Ascending aorta (tissue), 2 donors: ENCODE measurements at regions not wholly inside any gene's neighbourhood (a gene's known extent, or its start where the extent isn't known, plus 50 kb on each side); places are given as distances from the start of the nearest gene placed in this dataset.

Experiments used
- DNase-seq, 2 donors: peaks; one replicate each; pipeline ENCODE4 v3.0.0-alpha.2; 2019; ENCODE audit warnings: low spot score in 2 of 2
- H3K27ac ChIP-seq, 2 donors: fragments of 200-600 bp; sonication (generic); one replicate each; pipeline ENCODE4 v1.5.1; 2016 to 2017; ENCODE audit warnings: mild to moderate bottlenecking in 1 of 2
- H3K27me3 ChIP-seq: fragments of 200-600 bp; sonication (generic); one replicate; pipeline ENCODE4 v1.5.1; 2017
- H3K36me3 ChIP-seq, 2 donors: fragments of 200-600 bp; sonication (generic); one replicate each; pipeline ENCODE4 v1.5.1; 2016
- H3K4me1 ChIP-seq, 2 donors: fragments of 200-600 bp; sonication (generic); one replicate each; pipeline ENCODE4 v1.5.1; 2016 to 2017; ENCODE audit warnings: mild to moderate bottlenecking in 1 of 2
- H3K4me3 ChIP-seq, 2 donors: fragments of 200-600 bp; sonication (generic); one replicate each; pipeline ENCODE4 v1.5.1; 2016 to 2017; ENCODE audit warnings: mild to moderate bottlenecking in 1 of 2
- H3K9me3 ChIP-seq, 2 donors: fragments of 200-600 bp; sonication (generic); one replicate each; pipeline ENCODE4 v1.5.1; 2016
- intact Hi-C: fragments of 100-400 bp; cut with DNase I; formaldehyde crosslinking; loops from one replicate; pipeline ENCODE4 v1.15.1; 2023
- TF ChIP-seq, protein P1 (sequence below), 3 experiments: fragments of 200-600 bp in 2 of 3; fragments of 450-650 bp in 1 of 3; sonication (generic) in 2 of 3; IDR thresholded peaks; one replicate each; pipeline ENCODE4 v1.5.1; 2016 to 2019; ENCODE audit warnings: antibody characterized with exemption in 3 of 3, mild to moderate bottlenecking in 1 of 3, moderate library complexity in 1 of 3

- Histone ChIP-seq H3K9me3 (no peaks in the 10 kb centered on the region), H3K4me3 (no peak overlapping the region), H3K27me3 (no peaks in the 10 kb centered on the region), H3K4me1 (no peaks in the 10 kb centered on the region), H3K36me3 (no peaks in the 10 kb centered on the region), H3K27ac (no peak overlapping the region)
- TF ChIP-seq, protein P1, sequence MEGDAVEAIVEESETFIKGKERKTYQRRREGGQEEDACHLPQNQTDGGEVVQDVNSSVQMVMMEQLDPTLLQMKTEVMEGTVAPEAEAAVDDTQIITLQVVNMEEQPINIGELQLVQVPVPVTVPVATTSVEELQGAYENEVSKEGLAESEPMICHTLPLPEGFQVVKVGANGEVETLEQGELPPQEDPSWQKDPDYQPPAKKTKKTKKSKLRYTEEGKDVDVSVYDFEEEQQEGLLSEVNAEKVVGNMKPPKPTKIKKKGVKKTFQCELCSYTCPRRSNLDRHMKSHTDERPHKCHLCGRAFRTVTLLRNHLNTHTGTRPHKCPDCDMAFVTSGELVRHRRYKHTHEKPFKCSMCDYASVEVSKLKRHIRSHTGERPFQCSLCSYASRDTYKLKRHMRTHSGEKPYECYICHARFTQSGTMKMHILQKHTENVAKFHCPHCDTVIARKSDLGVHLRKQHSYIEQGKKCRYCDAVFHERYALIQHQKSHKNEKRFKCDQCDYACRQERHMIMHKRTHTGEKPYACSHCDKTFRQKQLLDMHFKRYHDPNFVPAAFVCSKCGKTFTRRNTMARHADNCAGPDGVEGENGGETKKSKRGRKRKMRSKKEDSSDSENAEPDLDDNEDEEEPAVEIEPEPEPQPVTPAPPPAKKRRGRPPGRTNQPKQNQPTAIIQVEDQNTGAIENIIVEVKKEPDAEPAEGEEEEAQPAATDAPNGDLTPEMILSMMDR (IDR thresholded peaks at IDR 0.05) = no peak
- intact Hi-C loops = no loop called here
- no peak for DNase-seq
These were observed 568.7 kb upstream of the DSEL start for GRCh38 chr18:68085251-68085650.

GRCh38 chr18:68083776-68084175 lies 567.3 kb upstream of the DSEL start:
- TF ChIP-seq, protein P1 (IDR thresholded peaks at IDR 0.05) = no peak
- DNase-seq = no peak
- no peaks in the 10 kb centered on the region for H3K4me1 ChIP-seq
- intact Hi-C loops = no loop called here
- H3K36me3 ChIP-seq = no peaks in the 10 kb centered on the region
- H3K27me3 ChIP-seq = no peaks in the 10 kb centered on the region
- H3K9me3 ChIP-seq = no peaks in the 10 kb centered on the region
- no peak overlapping the region for H3K4me3 ChIP-seq
- H3K27ac ChIP-seq = no peak overlapping the region

- Histone ChIP-seq H3K4me3 (no peak overlapping the region), H3K36me3 (no peaks in the 10 kb centered on the region), H3K27ac (no peak overlapping the region), H3K4me1 (no peaks in the 10 kb centered on the region), H3K9me3 (no peaks in the 10 kb centered on the region), H3K27me3 (no peaks in the 10 kb centered on the region)
- intact Hi-C loops = no loop called here
- no peak for DNase-seq
- TF ChIP-seq, protein P1 (IDR thresholded peaks at IDR 0.05) = no peak
These were observed 566.6 kb upstream of the DSEL start for GRCh38 chr18:68083131-68083530.

- Histone ChIP-seq H3K9me3 (no peaks in the 10 kb centered on the region), H3K4me1 (no peaks in the 10 kb centered on the region), H3K27ac (no peak overlapping the region), H3K36me3 (no peaks in the 10 kb centered on the region), H3K27me3 (no peaks in the 10 kb centered on the region), H3K4me3 (no peak overlapping the region)
- intact Hi-C loops = no loop called here
- TF ChIP-seq, protein P1 (IDR thresholded peaks at IDR 0.05) = no peak
- no peak for DNase-seq
These were observed 556.2 kb upstream of the DSEL start for GRCh38 chr18:68072744-68073143.

- Histone ChIP-seq H3K4me3 (no peak overlapping the region), H3K9me3 (peaks cover 7 to 14% of the 10 kb centered on the region in 2 donors), H3K27me3 (no peaks in the 10 kb centered on the region), H3K27ac (no peak overlapping the region), H3K4me1 (no peaks in the 10 kb centered on the region), H3K36me3 (no peaks in the 10 kb centered on the region)
- intact Hi-C loops = no loop called here
- TF ChIP-seq, protein P1 (IDR thresholded peaks at IDR 0.05) = no peak
- DNase-seq = no peak
These were observed 544.4 kb upstream of the DSEL start for GRCh38 chr18:68060871-68061270.

DNA sequence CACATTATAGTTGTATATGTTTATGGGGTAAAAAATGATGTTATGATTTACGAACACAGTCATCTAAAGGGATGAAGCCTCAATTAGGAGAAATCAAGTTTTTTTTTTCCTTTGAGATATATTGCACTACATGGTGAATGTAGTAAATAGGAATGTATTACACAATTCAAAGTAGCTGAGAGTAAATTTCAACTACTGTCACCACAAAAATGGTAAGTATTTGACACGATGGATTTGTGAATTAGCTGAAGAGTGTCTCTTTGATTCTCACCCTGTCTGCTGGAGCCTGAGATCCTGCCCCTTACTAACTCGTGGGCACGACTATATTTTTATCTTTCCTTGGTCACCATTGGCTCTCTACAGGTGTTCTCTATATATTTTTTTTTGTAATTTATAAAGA lies 540.4 kb upstream of the DSEL start:
- H3K4me1 ChIP-seq = no peaks in the 10 kb centered on the region
- no peak overlapping the region for H3K27ac ChIP-seq
- no peaks in the 10 kb centered on the region for H3K36me3 ChIP-seq
- no peak for DNase-seq
- H3K4me3 ChIP-seq = no peak overlapping the region
- H3K27me3 ChIP-seq = no peaks in the 10 kb centered on the region
- no peaks in the 10 kb centered on the region for H3K9me3 ChIP-seq
- TF ChIP-seq, protein P1 (IDR thresholded peaks at IDR 0.05) = no peak
- intact Hi-C loops = no loop called here
